ENCODE measurements at regions not wholly inside any gene's neighbourhood (a gene's known extent, or its start where the extent isn't known, plus 50 kb on each side); places are given as distances from the start of the nearest gene placed in this dataset.

DNA sequence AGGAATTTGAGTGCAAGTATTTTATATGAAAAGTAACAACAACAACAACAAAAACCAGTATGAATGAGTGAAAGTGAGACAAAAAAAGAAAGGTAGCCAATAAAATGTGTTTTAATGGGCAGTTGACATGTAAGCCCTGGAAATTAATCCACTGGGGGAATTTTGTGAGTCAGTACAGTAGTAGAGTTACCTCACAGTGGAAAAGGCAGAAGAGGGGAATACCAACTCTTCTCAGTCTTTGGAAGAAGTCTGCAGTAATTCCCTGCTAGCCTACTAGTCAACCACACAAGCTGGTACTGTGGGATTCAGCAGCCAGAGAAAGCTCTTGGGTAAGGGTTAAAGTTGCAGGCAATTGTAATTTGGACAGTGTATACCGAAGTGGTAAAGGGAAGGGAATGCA lies 76.3 kb upstream of the IL15 start:
- Histone ChIP-seq H2BK15ac (ENCODE audit: low read length) (no peak overlapping the region), H2AFZ (ENCODE audit: low read length) (no peak overlapping the region), H3K9ac (replicated peaks in 1 of 4; ENCODE audit: extremely low read depth in 1 of 4, low read depth in 3 of 4, low read length in 3 of 4) (no peak overlapping the region), H4K91ac (replicated peaks; ENCODE audit: insufficient read length, low read length) (no peak overlapping the region), H3K79me1 (ENCODE audit: low read depth, low read length) (no peaks in the 10 kb centered on the region), H3K4me2 (ENCODE audit: insufficient read depth in 1 of 2, low read depth in 2 of 2, low read length in 2 of 2) (no peak overlapping the region), H2BK5ac (ENCODE audit: low read depth, low read length) (no peak overlapping the region), H2BK120ac (replicated peaks; ENCODE audit: low read depth, low read length) (no peak overlapping the region), H3K56ac (replicated peaks; ENCODE audit: insufficient read length, low read depth, low read length) (no peak overlapping the region), H3K23me2 (ENCODE audit: low read depth, low read length) (no peaks in the 10 kb centered on the region), H3K4me1 (replicated peaks in 1 of 4; ENCODE audit: control insufficient read depth in 3 of 4, insufficient read depth in 4 of 4, low read length in 3 of 4) (0 out of 7 replicates have a peak, but pooled peaks cover 0 to 2% (median 0%) of the 10 kb centered on the region in 4 experiments), H3K23ac (ENCODE audit: insufficient read length) (no peak overlapping the region), H3K18ac (ENCODE audit: extremely low read depth, low read length) (no peak overlapping the region), H3K14ac (ENCODE audit: insufficient read length) (no peak overlapping the region), H3K27me3 (replicated peaks in 1 of 4; ENCODE audit: control insufficient read depth in 3 of 4, extremely low read depth in 1 of 4, insufficient read depth in 3 of 4, low read length in 3 of 4) (no peaks in the 10 kb centered on the region), H3K4me3 (ENCODE audit: extremely low read depth in 1 of 4, insufficient read depth in 2 of 4, low read depth in 3 of 4, low read length in 4 of 4) (no peak overlapping the region), H4K5ac (ENCODE audit: insufficient read length, low read depth, low read length) (no peak overlapping the region), H3K36me3 (ENCODE audit: control insufficient read depth in 2 of 4, insufficient read depth in 4 of 4, low read length in 3 of 4) (no peaks in the 10 kb centered on the region), H2AK5ac (ENCODE audit: low read depth, low read length) (no peak overlapping the region), H3K4ac (replicated peaks; ENCODE audit: insufficient read length, low read depth, low read length) (no peak overlapping the region), H3K9me3 (ENCODE audit: insufficient read depth in 2 of 2, low read depth in 1 of 2, low read length in 1 of 2) (no peaks in the 10 kb centered on the region), H2BK20ac (ENCODE audit: low read length) (no peak overlapping the region), H4K20me1 (replicated peaks in 1 of 2; ENCODE audit: control insufficient read depth in 1 of 2, insufficient read depth in 2 of 2, low read length in 2 of 2) (no peaks in the 10 kb centered on the region), H2BK12ac (ENCODE audit: low read depth, low read length) (no peak overlapping the region), H3K79me2 (ENCODE audit: control insufficient read depth in 1 of 2, insufficient read depth in 2 of 2, low read length in 2 of 2) (no peaks in the 10 kb centered on the region), H3K27ac (ENCODE audit: low read depth, low read length) (no peak overlapping the region), H4K8ac (ENCODE audit: extremely low read depth, insufficient read depth, low read length) (no peak overlapping the region)
- TF ChIP-seq CREB1 (IDR thresholded peaks at IDR 0.05) (no peak), RAD21 (IDR thresholded peaks at IDR 0.05 in 1 of 2, conservative IDR thresholded peaks at IDR 0.05 in 1 of 2; ENCODE audit: low read depth in 2 of 2, low read length in 2 of 2) (no peak), TBP (IDR thresholded peaks at IDR 0.05; ENCODE audit: low read depth, low read length) (no peak), ZNF274 (IDR thresholded peaks at IDR 0.05; ENCODE audit: borderline replicate concordance, extremely low read depth, low read length) (no peak), KDM5A (IDR thresholded peaks at IDR 0.05; ENCODE audit: low read length) (no peak), CEBPB (IDR thresholded peaks at IDR 0.05; ENCODE audit: low read depth, low read length) (no peak)
- TF ChIP-seq, protein P1, sequence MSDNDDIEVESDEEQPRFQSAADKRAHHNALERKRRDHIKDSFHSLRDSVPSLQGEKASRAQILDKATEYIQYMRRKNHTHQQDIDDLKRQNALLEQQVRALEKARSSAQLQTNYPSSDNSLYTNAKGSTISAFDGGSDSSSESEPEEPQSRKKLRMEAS (IDR thresholded peaks at IDR 0.05), result no peak
- FAIRE-seq (no peak), DNase-seq (ENCODE audit: low read depth in 1 of 2, low spot score in 2 of 2) (no peak)
- ChIA-PET POLR2A (ENCODE audit: partially characterized antibody) (no interaction called here), CTCF (ENCODE audit: partially characterized antibody) (no interaction called here)
- WGBS, 2 experiments (ENCODE audit: extremely low coverage in 1 of 2, insufficient coverage in 1 of 2, insufficient read length in 1 of 2, insufficient replicate concordance in 2 of 2, low coverage in 1 of 2, low lambda C conversion rate in 2 of 2, missing lambda C conversion rate in 1 of 2), result 85% methylated on average over 1 of the region's 1 CpG; no CpG with 5 or more reads in 1 of the 2 experiments

Data from H1 (cell line).